Adrenal gland (tissue), 9 donors: ENCODE measurements at regions not wholly inside any gene's neighbourhood (a gene's known extent, or its start where the extent isn't known, plus 50 kb on each side); places are given as distances from the start of the nearest gene placed in this dataset.

Source experiments
- DNase-seq, 7 donors: peaks; one replicate each; pipeline ENCODE4 v3.0.0-alpha.2; 2019 to 2020
- H3K27ac ChIP-seq, 5 donors: fragments of 200-600 bp; sonication (generic) in 4 of 5; 1 replicate in 3 of 5; 2 replicates in 2 of 5; pipeline versions ENCODE4 v1.5.1 to v1.8.0; 2016 to 2020; ENCODE audit warnings: mild to moderate bottlenecking in 1 of 5
- H3K27me3 ChIP-seq: fragments of 200-600 bp; 2 replicates; pipeline ENCODE4 v1.8.0; 2021
- H3K36me3 ChIP-seq, 2 donors: fragments of 200-600 bp; replicated peaks in 1 of 2; 1 replicate in 1 of 2; 2 replicates in 1 of 2; pipeline versions ENCODE4 v1.5.1 to v1.8.0; 2018 to 2022
- H3K4me1 ChIP-seq, 2 donors: fragments of 200-600 bp; replicated peaks in 1 of 2; 1 replicate in 1 of 2; 2 replicates in 1 of 2; pipeline versions ENCODE4 v1.5.1 to v1.8.0; 2018 to 2021
- H3K4me3 ChIP-seq, 4 donors: fragments of 200-600 bp; sonication (generic) in 3 of 4; one replicate each; pipeline ENCODE4 v1.5.1; 2016 to 2018
- H3K9me3 ChIP-seq, 3 donors: fragments of 200-600 bp; sonication (generic) in 1 of 3; replicated peaks in 1 of 3; 1 replicate in 2 of 3; 2 replicates in 1 of 3; pipeline versions ENCODE4 v1.5.1 to v1.8.0; 2016 to 2021
- POLR2A ChIP-seq, 2 donors: fragments of 450-650 bp; IDR thresholded peaks; one replicate each; pipeline ENCODE4 v1.6.1; 2017; ENCODE audit warnings: antibody characterized with exemption in 2 of 2, mild to moderate bottlenecking in 2 of 2, moderate library complexity in 1 of 2
- WGBS, 4 donors: extraction: QIAGEN DNeasy Blood & Tissue Kit in 2 of 4; methylation state at CpG; one replicate each; pipeline versions ENCODE4 v1.1.5 to v1.1.7; 2013 to 2017; 5-methylcytosine and 5-hydroxymethylcytosine counted together
- intact Hi-C, 2 donors: fragments of 100-400 bp; cut with DNase I; formaldehyde crosslinking; loops; one replicate each; pipeline versions ENCODE4 v1.14.1 to v1.15.0; 2022 to 2023
- TF ChIP-seq, protein P1 (sequence below), 6 experiments: fragments of 450-650 bp in 4 of 6; fragments of 200-600 bp in 2 of 6; sonication (generic) in 1 of 6; IDR thresholded peaks; 1 replicate in 5 of 6; 2 replicates in 1 of 6; pipeline versions ENCODE4 v1.5.1 to v1.8.0; 2016 to 2021; ENCODE audit warnings: antibody characterized with exemption in 6 of 6, mild to moderate bottlenecking in 2 of 6, moderate library complexity in 1 of 6
- donor health status: healthy with polysubstance abuse.
- donor health status: Bipolar disorder and iron deficiency.
- donor health status: DM: yes; HTN: yes; CAD: no.
- donor health status: DM: no; HTN: no; CAD: no.
- donor health status: DM: no; HTN: no; CAD: no.

DNA sequence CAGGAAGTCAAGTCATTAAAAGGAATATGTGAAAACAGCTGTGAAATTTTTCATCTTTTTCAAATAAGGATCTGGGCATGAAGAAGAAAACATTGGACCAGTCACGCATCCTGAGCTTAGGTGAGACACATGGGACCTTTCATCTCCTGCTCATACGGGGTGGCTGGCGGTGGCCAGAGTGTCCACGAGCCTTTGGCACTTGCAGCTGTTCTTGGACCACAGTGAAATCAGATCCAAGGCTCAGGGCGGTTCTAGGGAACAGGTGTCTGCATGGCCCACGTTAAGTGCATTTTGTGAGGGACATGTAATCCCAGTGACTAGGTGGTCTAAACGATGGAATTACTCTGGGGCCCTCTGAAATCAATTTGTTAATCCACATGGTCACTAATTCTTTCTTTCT lies 212.7 kb upstream of the COPS8 start:
- Histone ChIP-seq H3K4me3 (no peak overlapping the region), H3K27me3 (no peaks in the 10 kb centered on the region), H3K9me3 (no peaks in the 10 kb centered on the region), H3K4me1 (peaks cover 0 to 4% of the 10 kb centered on the region in 2 donors), H3K36me3 (no peaks in the 10 kb centered on the region), H3K27ac (peak overlapping the region in 1 of 5 donors; percentile 85)
- WGBS, 4 donors: 84 to 91% (median 88%) methylated on average over 7 of the region's 7 CpGs
- no peak for DNase-seq
- no peak for TF ChIP-seq POLR2A (IDR thresholded peaks at IDR 0.05)
- TF ChIP-seq, protein P1, sequence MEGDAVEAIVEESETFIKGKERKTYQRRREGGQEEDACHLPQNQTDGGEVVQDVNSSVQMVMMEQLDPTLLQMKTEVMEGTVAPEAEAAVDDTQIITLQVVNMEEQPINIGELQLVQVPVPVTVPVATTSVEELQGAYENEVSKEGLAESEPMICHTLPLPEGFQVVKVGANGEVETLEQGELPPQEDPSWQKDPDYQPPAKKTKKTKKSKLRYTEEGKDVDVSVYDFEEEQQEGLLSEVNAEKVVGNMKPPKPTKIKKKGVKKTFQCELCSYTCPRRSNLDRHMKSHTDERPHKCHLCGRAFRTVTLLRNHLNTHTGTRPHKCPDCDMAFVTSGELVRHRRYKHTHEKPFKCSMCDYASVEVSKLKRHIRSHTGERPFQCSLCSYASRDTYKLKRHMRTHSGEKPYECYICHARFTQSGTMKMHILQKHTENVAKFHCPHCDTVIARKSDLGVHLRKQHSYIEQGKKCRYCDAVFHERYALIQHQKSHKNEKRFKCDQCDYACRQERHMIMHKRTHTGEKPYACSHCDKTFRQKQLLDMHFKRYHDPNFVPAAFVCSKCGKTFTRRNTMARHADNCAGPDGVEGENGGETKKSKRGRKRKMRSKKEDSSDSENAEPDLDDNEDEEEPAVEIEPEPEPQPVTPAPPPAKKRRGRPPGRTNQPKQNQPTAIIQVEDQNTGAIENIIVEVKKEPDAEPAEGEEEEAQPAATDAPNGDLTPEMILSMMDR (IDR thresholded peaks at IDR 0.05): no peak
- intact Hi-C loops: no loop called here

DNA sequence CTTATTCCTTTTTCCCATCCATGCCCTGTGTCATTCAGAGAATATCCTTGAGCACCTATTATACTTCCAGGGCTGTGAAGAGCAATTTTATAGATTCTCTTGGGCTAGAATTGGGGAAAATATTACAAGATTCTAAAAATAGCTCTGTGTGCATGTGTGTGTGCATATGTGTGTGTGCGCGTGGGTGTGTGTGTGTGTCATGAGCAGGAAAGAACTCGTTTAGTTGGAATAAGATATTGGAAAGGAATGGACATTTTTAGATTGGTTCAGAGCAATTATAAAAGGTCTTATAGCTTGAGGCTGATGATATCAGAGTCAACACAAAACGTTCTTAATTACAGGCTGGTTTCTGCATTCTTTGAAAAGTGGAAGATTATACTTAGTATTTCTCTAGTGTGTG lies 212.1 kb upstream of the COPS8 start:
- WGBS, 4 donors: 51 to 64% (median 56%) methylated on average over 4 of the region's 4 CpGs
- intact Hi-C loops: no loop called here
- no peak for DNase-seq

DNA sequence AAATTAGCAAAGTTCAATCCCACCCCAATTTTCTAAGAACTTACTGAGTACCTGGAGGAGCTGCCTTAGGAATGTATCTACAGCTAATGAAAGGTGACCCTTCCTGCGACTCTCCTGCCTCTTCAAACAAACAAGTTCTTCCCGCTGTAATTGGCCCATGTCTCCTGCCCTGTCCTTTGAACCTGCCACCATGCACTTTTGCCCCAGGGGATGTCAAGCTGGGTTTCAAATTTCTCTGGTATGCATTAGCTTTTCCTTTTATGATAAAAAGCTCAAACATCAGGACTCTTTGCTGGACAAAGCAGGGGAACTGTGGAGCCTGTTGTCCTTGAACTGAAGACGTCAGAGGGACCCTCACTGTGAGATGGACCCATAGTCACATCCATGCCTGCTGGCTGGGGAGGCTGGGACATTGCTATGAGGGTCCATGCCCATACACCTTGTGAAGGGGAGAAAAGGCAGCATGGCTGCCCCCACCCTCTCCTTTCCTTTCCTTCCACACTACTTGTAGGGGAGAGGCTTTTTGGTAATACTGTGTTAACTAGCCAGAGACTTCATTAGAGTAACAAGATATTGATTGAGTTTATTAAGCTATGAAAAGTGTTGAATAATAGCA lies 210.7 kb upstream of the COPS8 start:
- 60 to 74% (median 70%) methylated on average over 3 of the region's 3 CpGs for WGBS, 4 donors
- H3K4me1 ChIP-seq: peaks cover 0 to 4% of the 10 kb centered on the region in 2 donors
- intact Hi-C loops: no loop called here
- no peak overlapping the region for H3K27ac ChIP-seq
- H3K4me3 ChIP-seq: no peak overlapping the region
- no peaks in the 10 kb centered on the region for H3K27me3 ChIP-seq
- H3K9me3 ChIP-seq: no peaks in the 10 kb centered on the region
- TF ChIP-seq, protein P1 (IDR thresholded peaks at IDR 0.05): no peak
- TF ChIP-seq POLR2A (IDR thresholded peaks at IDR 0.05): no peak
- no peak for DNase-seq
- H3K36me3 ChIP-seq: no peaks in the 10 kb centered on the region

More for the DNA sequence above, 212.1 kb upstream of the COPS8 start:
- Histone ChIP-seq H3K36me3 (no peaks in the 10 kb centered on the region), H3K27ac (no peak overlapping the region), H3K9me3 (no peaks in the 10 kb centered on the region), H3K4me3 (no peak overlapping the region), H3K4me1 (peaks cover 0 to 4% of the 10 kb centered on the region in 2 donors), H3K27me3 (no peaks in the 10 kb centered on the region)
- no peak for TF ChIP-seq POLR2A (IDR thresholded peaks at IDR 0.05)

- no peaks in the 10 kb centered on the region for H3K27me3 ChIP-seq
- no peaks in the 10 kb centered on the region for H3K9me3 ChIP-seq
- H3K4me1 ChIP-seq: peaks cover 0 to 4% of the 10 kb centered on the region in 2 donors
- no peaks in the 10 kb centered on the region for H3K36me3 ChIP-seq
- WGBS, 4 donors: 51 to 57% (median 53%) methylated on average over 8 to 16 of the region's 16 CpGs
- no peak overlapping the region for H3K4me3 ChIP-seq
- H3K27ac ChIP-seq: no peak overlapping the region
- peak in 5 of 7 donors; percentile 7 to 56 (median 26) for DNase-seq
- intact Hi-C loops: no loop called here
- TF ChIP-seq POLR2A (IDR thresholded peaks at IDR 0.05): no peak
- TF ChIP-seq, protein P1 (IDR thresholded peaks at IDR 0.05): no peak
These were observed 209.7 kb upstream of the COPS8 start for GRCh38 chr2:236875906-236876505.

DNA sequence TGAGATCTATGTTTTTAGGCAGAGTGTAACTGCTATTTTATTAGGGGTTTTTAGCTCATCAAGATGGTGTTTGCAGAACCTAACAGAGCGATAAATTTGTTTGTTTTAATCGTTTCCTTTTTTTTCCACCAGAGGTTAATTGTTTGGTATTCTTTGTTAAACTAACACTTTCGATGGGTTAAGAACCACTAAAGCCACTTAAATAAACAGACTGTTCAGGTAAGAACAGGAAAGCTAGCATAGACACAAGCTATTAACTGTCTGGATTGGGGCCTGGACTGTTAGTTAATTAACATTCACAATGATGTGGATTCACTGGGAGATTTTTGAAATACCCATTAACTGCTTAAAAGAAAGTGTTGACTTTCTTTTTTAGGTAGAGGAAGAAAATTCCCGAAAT lies 209.0 kb upstream of the COPS8 start:
- Histone ChIP-seq H3K4me3 (no peak overlapping the region), H3K36me3 (no peaks in the 10 kb centered on the region), H3K9me3 (no peaks in the 10 kb centered on the region), H3K27me3 (peaks cover 2% of the 10 kb centered on the region), H3K4me1 (peaks cover 0 to 4% of the 10 kb centered on the region in 2 donors), H3K27ac (no peak overlapping the region)
- TF ChIP-seq POLR2A (IDR thresholded peaks at IDR 0.05): no peak
- TF ChIP-seq, protein P1 (IDR thresholded peaks at IDR 0.05): no peak
- DNase-seq: no peak
- intact Hi-C loops: no loop called here
- 82 to 91% (median 86%) methylated on average over 4 of the region's 4 CpGs for WGBS, 4 donors
